HUES48 (cell line): ENCODE measurements at regions not wholly inside any gene's neighbourhood (a gene's known extent, or its start where the extent isn't known, plus 50 kb on each side); places are given as distances from the start of the nearest gene placed in this dataset.
"Not testable (repeated sequence)": the region's sequence is repeated elsewhere in the genome, so short reads cannot be mapped to it uniquely, and the experiment has no call there.

Experiments
- H3K27ac ChIP-seq: one replicate; pipeline ENCODE4 v1.7.0; 2013; ENCODE audit warnings: low read depth, low read length, inconsistent platforms
- H3K27me3 ChIP-seq: 2 replicates; pipeline ENCODE4 v1.6.1; 2013; ENCODE audit warnings: mild to moderate bottlenecking, low read length; ENCODE audit not compliant: control insufficient read depth, insufficient read depth
- H3K36me3 ChIP-seq: 2 replicates; pipeline ENCODE4 v1.6.1; 2013; ENCODE audit warnings: low read length; ENCODE audit not compliant: control insufficient read depth, insufficient read depth
- H3K4me1 ChIP-seq: 2 replicates; pipeline ENCODE4 v1.6.1; 2013; ENCODE audit warnings: mild to moderate bottlenecking, low read length; ENCODE audit not compliant: control insufficient read depth, insufficient read depth
- H3K4me3 ChIP-seq: 2 replicates; pipeline ENCODE4 v1.5.1; 2013; ENCODE audit warnings: mild to moderate bottlenecking, low read depth, low read length
- H3K9ac ChIP-seq: 2 replicates; pipeline ENCODE4 v1.6.1; 2013; ENCODE audit warnings: mild to moderate bottlenecking, low read depth, low read length, moderate library complexity
- H3K9me3 ChIP-seq: 2 replicates; pipeline ENCODE4 v1.6.1; 2013; ENCODE audit warnings: low read length; ENCODE audit not compliant: control insufficient read depth, insufficient read depth

DNA sequence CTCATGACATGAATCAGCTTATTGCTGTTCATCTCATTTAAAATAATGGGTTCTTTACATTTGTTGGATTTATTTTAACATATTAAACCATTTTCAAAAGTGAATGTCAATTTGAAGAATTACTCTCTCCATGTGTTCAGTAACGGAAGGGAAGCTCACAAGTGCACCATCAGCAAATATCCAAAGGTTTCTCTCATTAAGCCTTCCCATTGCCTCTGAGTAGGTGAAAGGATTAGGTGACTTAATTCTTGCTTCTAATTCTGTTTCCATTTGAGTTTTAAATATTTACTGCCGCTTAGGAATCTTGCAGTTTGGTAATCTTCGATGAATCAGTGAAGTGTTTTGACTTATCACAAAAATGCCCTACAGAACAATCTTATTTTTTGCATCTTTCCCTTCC lies 145.1 kb upstream of the NYAP2 start:
- no peak overlapping the region for H3K9ac ChIP-seq
- no peak overlapping the region for H3K27ac ChIP-seq
- H3K36me3 ChIP-seq = no peaks in the 10 kb centered on the region
- H3K4me1 ChIP-seq = peaks cover 4% of the 10 kb centered on the region; the same call in 1 of the 2 replicates
- H3K27me3 ChIP-seq = no peaks in the 10 kb centered on the region
- no peak overlapping the region for H3K4me3 ChIP-seq
- H3K9me3 ChIP-seq = no peaks in the 10 kb centered on the region

DNA sequence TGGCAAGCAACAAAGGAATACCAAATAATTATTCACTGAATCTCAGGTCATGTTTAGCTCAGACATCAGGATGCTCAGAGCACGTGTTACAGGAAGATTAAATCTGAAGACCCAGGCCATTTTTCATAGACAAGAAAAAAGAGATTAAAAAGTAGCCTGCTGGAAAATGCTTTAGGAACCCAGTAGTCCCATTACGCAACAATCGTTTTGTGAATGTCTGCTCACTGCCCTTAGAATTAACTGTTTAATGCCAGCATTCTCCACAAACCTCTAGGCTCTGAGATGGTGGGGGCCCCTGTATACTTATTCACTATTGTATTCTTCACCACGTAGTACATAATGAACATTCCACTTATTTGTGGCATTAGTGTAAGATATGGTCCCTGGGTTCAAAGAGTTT lies 154.6 kb upstream of the NYAP2 start:
- Histone ChIP-seq H3K4me1 (no peaks in the 10 kb centered on the region), H3K36me3 (no peaks in the 10 kb centered on the region), H3K27me3 (no peaks in the 10 kb centered on the region), H3K4me3 (no peak overlapping the region), H3K9ac (no peak overlapping the region), H3K27ac (no peak overlapping the region), H3K9me3 (no peaks in the 10 kb centered on the region)

DNA sequence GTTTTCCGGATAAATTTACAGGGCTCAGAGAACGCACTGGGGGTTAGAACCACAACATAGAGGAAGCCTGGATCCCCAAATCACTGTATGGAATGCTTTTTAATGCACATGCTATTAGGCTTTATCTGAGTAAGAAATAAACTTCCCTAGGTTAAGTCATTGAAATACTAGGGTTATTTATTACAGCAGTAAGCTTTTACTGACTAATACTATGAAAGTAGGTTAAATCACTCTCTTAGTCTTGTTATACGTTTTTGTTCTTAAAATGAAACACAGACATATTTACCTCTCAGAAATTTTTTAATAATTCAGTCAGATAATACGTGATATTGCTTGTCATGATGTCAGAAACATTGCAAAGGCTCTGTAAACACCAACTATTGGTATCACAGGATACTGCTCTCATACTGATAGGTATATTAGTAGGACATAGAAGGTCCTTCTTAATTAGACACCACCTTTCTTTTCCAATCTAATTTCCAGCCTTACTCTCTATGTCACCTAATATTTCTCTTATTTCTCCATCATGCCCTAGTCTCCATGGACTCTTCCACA lies 162.7 kb upstream of the NYAP2 start:
- Histone ChIP-seq H3K36me3 (no peaks in the 10 kb centered on the region), H3K4me1 (no peaks in the 10 kb centered on the region), H3K9me3 (no peaks in the 10 kb centered on the region), H3K9ac (no peak overlapping the region), H3K4me3 (no peak overlapping the region), H3K27me3 (no peaks in the 10 kb centered on the region), H3K27ac (no peak overlapping the region)

DNA sequence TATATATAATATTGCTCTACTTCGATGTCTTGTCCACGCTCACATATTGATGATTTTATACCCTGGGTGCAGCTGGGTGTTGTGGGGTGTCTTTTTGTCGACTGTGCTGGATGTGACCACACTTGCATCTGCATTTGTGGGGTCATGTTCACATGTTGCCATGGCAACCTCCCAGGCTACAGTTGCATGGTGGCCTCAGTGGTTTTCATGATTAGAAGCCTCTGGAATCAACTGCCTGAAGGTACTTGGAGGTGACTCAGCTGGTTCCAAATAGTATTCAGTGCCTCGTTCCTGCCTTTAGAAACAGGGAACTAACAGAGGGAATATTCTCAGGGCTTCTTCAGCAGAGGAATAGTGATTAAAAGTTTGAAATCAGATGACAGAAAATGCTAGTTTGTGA lies 166.3 kb upstream of the NYAP2 start:
- Histone ChIP-seq H3K27me3 (no peaks in the 10 kb centered on the region), H3K4me3 (no peak overlapping the region), H3K27ac (no peak overlapping the region), H3K9me3 (no peaks in the 10 kb centered on the region), H3K9ac (no peak overlapping the region), H3K4me1 (no peaks in the 10 kb centered on the region), H3K36me3 (no peaks in the 10 kb centered on the region)

DNA sequence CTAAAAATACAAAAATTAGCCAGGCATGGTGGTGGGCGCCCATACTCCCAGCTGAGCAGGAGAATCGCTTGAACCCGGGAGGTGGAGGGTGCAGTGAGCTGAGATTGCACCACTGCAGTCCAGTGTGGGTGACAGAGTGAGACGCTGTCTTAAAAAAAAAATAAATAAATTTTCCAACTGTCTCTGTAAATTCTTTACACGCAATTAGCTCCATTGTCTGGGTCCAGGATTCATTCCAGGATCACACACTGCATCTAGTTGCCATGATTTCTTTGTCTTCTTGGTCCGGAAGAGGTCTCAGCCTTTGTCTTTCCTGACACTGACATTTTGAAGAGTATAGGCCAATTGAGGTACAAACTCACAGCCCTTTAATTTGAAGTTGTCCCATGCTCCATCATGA lies 167.6 kb upstream of the NYAP2 start:
- Histone ChIP-seq H3K27me3 (no peaks in the 10 kb centered on the region), H3K27ac (no peak overlapping the region), H3K4me3 (no peak overlapping the region), H3K9ac (no peak overlapping the region), H3K4me1 (no peaks in the 10 kb centered on the region), H3K36me3 (no peaks in the 10 kb centered on the region), H3K9me3 (no peaks in the 10 kb centered on the region)

DNA sequence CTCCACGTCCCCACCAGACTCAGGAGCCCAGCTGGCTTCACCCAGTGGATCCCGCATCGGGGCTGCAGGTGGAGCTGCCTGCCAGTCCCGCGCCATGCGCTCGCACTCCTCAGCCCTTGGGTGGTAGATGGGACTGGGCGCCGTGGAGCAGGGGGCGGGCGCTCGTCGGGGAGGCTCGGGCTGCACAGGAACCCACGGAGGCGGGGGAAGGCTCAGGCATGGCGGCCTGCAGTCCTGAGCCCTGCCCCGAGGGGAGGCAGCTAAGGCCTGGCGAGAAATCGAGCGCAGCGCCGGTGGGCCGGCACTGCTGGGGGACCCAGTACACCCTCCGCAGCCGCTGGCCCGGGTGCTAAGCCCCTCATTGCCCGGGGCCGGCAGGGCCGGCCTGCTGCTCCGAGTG lies 170.2 kb upstream of the NYAP2 start:
- not testable (repeated sequence) for H3K9ac ChIP-seq

DNA sequence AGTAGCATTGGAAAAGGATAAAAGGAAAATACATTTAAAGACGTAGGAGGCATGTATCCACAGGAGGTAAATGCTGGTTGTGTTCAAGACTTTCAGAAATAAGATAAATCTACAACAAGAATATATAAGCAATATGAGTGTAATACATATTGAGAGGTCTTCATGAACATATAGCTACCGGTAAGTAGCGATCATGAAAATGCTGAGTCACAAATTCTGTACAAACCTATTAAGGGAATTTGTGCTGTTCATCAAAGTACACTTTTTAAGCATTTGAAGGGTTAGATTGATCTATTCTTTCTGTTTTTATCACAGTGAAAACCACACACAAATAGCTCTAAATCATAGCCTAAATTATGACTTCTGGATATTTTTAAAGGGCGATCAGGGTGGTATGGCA lies 173.1 kb upstream of the NYAP2 start:
- no peaks in the 10 kb centered on the region for H3K4me1 ChIP-seq
- no peaks in the 10 kb centered on the region for H3K27me3 ChIP-seq
- H3K4me3 ChIP-seq = no peak overlapping the region
- H3K27ac ChIP-seq = no peak overlapping the region
- H3K36me3 ChIP-seq = no peaks in the 10 kb centered on the region
- no peak overlapping the region for H3K9ac ChIP-seq
- H3K9me3 ChIP-seq = no peaks in the 10 kb centered on the region

More for the DNA sequence above, 170.2 kb upstream of the NYAP2 start:
- not testable (repeated sequence) for H3K9me3 ChIP-seq, H3K36me3 ChIP-seq, H3K4me1 ChIP-seq, H3K4me3 ChIP-seq, H3K27me3 ChIP-seq, H3K27ac ChIP-seq

DNA sequence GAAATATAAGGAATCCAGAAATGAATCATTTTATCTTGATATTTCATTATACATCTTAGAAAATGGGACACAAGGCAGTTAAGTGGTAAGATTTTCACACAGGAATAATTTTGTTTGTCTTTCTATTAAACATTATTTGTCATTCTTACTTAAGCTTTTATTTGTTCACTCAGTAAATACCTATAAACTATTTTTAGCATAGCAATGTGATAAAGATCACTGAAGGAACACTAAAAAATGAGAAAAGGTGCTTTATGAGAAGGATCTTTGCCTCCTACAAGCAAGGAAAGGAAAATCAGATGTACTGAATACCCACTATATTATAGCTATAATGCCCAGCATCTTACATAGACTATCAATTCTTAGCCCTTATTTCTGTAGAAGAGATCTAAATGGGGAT lies 176.2 kb upstream of the NYAP2 start:
- Histone ChIP-seq H3K36me3 (no peaks in the 10 kb centered on the region), H3K9ac (no peak overlapping the region), H3K4me1 (no peaks in the 10 kb centered on the region), H3K9me3 (no peaks in the 10 kb centered on the region), H3K4me3 (no peak overlapping the region), H3K27ac (no peak overlapping the region), H3K27me3 (no peaks in the 10 kb centered on the region)

DNA sequence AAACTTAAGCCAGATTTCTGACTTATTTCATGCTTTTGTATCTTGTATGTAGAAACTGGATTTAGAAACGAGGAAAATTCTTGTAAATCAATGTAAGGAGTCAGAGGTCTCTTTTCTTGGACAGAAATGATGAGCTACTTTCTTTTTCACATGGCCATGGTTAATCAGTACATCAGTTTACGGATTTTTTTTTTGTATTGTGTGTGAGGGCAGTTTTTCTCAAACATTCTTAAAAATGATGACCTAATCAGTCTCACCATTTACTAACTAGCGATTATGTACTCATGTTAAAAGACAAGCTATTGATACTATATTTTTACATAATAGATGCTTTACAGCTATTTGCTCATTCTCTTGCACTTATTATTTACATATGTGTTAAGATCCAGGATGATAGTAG lies 165.2 kb upstream of the DOCK10 start:
- Histone ChIP-seq H3K9ac (no peak overlapping the region), H3K4me3 (no peak overlapping the region), H3K27ac (no peak overlapping the region), H3K27me3 (no peaks in the 10 kb centered on the region), H3K9me3 (no peaks in the 10 kb centered on the region), H3K36me3 (no peaks in the 10 kb centered on the region), H3K4me1 (no peaks in the 10 kb centered on the region)

DNA sequence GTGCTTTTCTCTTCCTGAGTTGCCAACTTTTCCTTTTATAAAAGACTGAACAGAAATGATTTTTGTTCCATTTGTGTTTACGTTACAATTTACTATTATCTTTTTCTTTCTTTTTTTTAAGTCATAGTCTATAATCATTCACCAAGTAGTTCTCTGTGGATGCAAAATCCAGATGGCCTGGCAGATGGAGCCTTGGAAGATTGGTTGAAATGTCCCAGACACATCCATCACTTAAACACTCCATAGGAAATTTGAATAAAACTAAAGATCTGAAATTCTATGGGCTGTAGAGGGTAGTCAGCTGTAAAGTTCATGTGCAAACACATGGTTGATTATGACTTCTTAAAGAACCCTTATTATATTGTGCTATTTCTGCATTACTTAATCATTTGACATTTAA lies 164.8 kb upstream of the DOCK10 start:
- Histone ChIP-seq H3K27me3 (no peaks in the 10 kb centered on the region), H3K9ac (no peak overlapping the region), H3K4me3 (no peak overlapping the region), H3K36me3 (no peaks in the 10 kb centered on the region), H3K4me1 (no peaks in the 10 kb centered on the region), H3K27ac (no peak overlapping the region), H3K9me3 (no peaks in the 10 kb centered on the region)

DNA sequence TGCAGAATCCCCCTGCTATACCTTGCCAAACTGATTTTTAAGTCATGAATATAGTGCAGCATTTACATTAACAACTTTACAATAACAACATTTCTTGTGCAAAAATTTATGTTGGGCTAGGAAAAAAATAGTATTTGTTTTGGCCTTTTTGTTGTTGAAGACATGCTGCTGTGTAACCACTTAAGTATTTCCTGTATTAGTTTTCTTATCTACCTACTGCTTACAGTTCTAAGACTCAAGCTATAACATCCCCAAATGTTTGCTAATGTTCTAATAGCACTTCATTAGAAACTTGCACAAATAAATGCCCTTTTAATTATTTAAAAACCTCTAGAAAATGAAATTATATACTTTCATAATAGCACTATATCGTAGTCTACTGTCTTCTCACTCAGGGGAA lies 154.3 kb upstream of the DOCK10 start:
- H3K4me1 ChIP-seq = no peaks in the 10 kb centered on the region
- no peaks in the 10 kb centered on the region for H3K27me3 ChIP-seq
- H3K4me3 ChIP-seq = no peak overlapping the region
- H3K9me3 ChIP-seq = no peaks in the 10 kb centered on the region
- H3K36me3 ChIP-seq = no peaks in the 10 kb centered on the region
- no peak overlapping the region for H3K27ac ChIP-seq
- H3K9ac ChIP-seq = no peak overlapping the region

DNA sequence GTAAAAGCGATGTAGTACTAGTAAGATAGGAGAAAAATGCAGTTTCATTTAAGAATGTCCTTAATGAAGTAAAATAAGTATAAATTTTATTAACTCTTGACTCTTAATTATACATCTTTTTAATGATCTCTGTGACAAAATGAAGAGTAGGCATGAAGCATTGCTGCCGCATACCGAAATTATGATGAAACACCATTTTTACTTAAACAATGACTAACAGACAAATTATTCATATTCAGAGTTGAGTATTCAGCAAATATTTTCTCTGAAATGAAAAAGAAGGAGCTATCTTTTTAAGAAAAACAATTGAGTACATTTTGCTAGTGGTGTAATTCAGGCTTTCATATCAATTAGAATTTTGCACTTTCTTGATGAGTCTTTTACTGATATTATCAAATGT lies 150.6 kb upstream of the DOCK10 start:
- Histone ChIP-seq H3K27ac (no peak overlapping the region), H3K9ac (no peak overlapping the region)

More for the DNA sequence above, 150.6 kb upstream of the DOCK10 start:
- no peaks in the 10 kb centered on the region for H3K27me3 ChIP-seq
- no peaks in the 10 kb centered on the region for H3K4me1 ChIP-seq
- no peak overlapping the region for H3K4me3 ChIP-seq
- no peaks in the 10 kb centered on the region for H3K36me3 ChIP-seq
- H3K9me3 ChIP-seq = no peaks in the 10 kb centered on the region
